HG03135 (cell line): ENCODE measurements at regions not wholly inside any gene's neighbourhood (a gene's known extent, or its start where the extent isn't known, plus 50 kb on each side); places are given as distances from the start of the nearest gene placed in this dataset.

Experiments
- ATAC-seq: cut with Tn5 transposase; IDR thresholded peaks from one replicate; pipeline ENCODE4 v1.9.1; 2021; ENCODE audit warnings: mild to moderate bottlenecking, moderate library complexity; ENCODE audit not compliant: unreplicated experiment

DNA sequence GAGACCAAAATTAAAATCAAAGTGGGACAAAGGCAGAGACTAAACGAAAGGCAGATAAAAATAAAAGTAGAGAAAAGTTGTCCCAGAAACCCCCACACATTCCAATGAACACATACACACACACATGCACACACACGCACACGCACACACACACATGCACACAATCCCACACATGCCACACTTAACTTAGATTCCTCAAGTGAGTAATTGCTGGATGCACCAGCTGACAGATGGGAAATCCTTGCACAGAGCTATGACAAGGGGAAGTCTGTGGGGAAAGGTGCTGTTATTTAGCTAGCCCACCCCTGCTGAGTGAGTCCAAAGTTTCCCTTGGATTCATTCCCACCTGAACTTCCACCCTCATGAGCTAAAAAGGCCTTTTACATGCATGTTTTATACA lies 233.9 kb downstream of the RAB28 start:
- no peak for ATAC-seq

DNA sequence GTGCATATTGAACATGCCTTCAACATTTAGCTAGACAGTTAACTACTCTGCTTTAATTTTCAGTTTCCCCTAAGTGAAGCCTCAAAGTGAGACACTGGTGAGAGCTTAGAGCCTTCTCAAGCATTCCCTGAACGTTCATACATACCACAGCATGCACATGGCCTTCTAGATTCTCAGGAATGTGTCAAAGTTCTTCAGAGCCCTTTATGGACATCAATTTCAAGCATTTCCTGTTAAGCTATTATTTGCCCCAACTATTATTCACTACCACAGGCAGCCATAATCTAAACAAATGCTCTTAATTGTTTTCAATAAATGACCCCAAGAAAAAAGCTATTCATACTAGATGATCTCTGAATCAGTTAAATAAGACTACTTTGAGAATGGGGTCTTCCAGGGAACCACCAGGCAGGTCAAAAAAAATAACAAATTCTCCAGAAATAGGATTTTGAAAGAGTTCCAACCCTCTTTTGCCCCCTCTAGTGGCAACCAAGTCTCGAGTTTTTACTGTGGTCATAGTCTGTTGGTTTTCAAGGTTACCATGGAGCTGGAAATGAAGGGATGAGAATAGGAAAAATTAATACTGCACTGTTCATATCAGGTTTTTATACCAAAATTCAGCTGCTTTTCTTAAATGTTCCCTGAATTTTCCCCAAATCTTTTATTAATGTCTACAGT lies 235.4 kb downstream of the RAB28 start:
- no peak for ATAC-seq

DNA sequence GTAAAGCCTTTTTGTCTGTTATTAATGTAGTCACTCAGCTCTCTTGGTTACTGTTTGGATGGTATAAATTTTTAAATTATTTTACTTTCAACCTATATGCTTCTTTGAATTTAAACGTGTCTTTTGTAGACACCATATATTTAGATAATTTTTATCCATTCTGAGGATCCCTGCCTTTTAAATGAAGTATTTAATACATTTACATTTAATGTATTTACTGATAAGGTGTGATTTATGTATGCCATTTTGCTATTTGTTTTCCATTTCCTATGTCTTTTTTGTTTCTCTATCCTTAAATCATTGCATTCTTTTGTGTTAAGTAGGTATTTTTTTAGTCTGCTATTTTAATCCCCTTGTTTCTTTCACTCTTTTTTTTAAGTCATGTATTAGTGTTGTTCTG lies 238.0 kb downstream of the RAB28 start:
- ATAC-seq = no peak

DNA sequence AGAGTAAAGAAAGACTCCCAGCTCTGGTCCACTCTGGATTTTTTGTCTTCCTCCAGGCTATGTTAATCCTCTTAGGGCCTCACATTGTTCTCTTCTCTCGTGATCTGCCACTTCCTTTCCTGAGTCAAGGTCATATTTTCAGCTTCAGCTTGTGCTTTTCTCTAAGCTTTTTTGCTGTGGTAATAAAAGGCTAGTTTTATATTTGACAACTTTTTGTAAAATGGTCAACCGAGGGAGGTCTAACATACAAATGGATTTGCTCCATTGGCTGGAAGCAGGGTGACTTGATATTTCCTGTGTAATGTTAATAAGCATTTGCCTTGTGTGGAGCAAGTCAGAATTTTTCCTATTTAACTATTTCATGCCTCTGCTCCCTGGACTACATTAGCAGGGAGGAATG lies 239.7 kb downstream of the RAB28 start:
- no peak for ATAC-seq

DNA sequence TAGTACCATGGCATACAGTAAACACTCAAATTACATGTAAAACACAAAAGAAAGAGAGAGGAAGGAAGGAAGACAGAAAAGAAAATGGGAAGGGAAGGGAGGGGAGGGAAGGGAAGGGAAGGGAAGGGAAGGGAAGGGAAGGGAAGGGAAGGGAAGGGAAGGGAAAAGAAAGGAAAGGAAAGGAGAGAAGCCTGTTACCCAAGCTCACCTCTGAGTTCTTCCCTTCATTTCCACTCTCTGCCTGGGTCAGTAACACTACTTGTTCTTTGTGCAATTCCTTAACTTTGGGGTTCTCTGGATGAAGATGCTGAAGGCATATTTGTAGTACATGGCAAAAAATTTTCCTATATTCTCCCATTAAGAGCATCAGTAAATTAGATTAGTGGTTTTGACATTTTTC lies 241.0 kb downstream of the RAB28 start:
- ATAC-seq = no peak

DNA sequence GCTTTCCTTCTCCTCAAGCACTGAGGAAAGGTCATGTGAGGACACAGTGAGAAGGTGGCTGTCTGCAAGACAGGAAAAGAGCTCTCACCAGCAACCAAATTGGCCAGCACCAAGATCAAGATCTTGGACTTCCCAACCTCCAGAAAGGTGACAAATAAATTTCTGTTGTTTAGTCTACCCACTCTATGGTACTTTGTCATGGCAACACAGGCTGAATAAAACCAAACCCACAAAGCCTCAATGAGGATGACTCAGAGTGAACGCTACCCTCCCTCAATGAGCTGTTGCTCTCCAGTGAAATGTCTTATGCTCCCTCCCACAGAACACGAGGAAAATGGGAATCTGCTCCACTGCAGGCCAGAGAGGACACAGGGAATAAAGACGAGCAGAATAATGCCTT lies 244.1 kb downstream of the RAB28 start:
- no peak for ATAC-seq

DNA sequence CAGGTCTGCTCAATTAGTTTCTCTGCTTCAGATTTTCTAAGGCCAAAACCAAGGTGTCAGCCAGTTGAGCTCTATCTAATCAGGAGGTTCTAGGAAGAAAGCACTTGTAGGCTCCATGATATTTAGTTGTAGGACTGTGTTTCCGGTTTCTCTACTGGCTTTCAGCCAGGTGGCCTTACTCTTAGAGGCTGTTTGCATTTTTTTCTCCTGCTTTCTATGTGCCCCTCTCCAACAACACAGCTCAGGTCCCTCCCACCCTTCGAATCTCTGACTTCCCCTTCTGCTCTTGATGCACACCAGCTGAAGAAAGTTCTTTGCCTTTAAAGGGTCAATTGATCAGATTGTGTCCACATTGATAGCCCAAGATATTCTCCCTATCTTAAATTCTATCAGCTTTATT lies 245.2 kb downstream of the RAB28 start:
- no peak for ATAC-seq

DNA sequence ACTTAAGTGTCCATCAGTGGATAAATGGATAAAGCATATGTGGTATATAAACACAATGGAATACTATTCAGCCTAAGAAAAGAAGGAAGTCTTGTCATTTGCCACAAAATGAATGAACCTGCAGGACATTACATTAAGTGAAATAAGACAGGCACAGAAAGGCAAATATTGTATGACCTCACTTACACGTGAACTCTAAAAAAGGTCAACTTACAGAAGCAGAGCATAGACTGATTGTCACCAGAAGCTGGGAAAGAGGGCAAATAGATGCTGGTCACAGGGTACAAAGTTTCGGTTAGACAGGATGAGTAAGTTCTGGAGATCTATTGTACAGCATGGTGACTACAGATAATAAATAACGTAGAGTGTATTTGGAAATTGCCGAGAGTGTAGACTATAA lies 247.7 kb downstream of the RAB28 start:
- ATAC-seq = no peak

DNA sequence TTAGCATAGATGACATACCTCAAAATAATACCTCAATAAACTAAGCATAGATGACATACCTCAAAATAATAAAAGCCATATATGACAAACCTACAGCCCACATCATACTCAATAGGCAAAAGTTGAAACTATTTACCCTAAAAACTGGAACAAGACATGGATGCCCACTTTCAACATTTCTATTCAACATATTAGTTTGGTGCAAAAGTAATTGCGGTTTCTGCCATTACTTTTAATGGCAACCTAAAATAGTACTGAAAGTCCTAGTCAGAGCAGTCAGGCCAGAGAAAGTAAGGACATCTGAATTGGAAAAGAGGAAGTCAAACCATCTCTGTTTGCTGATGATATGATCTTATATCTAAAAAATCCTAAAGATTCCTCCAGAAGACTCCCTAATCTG lies 250.4 kb downstream of the RAB28 start:
- no peak for ATAC-seq

DNA sequence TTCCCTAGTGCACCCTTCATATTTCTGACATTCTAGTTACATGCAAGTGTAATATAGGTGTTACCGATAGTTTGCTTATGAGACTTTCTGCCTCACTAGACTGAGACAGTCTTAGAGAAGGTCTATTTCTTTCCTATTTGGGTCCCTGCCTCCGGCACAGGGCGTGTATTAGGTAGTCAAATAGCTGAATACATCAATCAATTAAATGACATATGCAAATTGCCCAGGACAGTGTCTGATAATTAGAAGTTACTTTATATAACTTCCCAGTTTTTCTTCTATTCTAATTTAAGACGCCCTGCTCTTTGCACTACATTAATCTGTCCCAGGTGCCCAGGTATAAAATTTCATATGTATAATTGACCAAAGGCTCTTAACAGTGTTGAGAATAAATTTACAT lies 264.2 kb downstream of the RAB28 start:
- ATAC-seq = no peak

DNA sequence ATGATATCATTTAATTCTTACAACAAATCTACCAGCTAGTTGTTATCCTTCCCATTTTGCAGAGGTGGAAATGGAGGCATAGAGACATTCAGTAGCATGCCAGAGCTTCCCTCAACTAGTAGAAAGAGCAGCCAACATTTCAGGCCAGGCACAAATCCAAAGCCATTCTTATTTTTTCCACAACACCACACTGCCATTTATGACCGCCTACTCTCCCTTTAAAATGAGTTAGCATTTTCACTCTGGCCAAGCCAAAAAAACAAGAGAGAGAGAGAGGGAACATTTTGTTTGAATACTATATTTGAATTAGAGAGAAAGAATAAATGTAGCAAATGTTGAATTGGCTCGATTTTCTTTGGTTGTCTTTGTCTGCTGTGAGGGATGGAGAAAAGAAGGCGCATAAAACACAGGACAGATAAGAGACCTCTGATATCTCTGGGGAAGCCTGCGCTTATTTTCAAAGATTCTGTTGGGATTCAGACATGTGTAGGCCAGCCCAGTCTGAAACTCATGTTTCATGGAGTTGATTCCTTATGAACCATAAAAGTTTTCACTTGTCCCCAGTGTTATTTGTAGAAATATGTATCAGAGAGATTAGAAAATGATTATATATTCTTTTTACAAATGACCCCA lies 265.7 kb downstream of the RAB28 start:
- ATAC-seq = no peak

DNA sequence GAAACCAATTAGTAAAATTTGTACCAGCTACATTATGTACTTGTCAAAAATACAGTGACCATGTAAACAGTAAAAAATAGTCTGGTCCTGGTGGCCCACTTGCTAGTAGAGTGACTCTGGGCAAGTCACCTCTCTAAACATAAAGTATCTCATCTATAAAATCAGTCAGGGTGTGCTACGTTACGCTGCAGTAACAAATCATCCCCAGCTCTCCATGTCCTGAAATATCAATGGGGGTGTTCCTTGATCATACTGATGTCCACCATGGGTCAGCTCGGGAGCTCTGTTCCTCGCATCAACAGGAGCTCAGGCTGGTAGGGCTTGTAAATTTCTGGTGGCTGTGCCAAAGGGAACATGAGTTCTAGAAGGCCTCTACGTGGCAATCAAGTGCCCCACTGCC lies 268.6 kb downstream of the RAB28 start:
- ATAC-seq = no peak

DNA sequence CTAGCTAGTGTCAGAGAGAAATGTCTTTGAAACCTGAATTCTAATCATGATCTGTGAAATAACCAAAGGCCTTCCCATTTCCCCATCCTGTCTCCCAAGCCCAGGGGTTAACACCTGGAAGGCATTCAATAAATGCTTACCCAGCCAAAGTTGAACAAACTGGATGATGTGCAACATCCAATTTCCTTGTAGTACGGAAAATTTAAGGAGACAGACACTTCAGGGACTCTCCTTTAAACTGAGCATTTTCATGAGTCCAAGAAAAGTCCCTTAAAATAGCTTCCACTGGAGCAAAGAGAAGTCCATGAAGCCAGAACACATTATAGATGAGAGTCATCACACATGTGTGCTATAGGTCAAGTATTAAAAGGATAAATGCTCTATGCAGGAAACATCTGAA lies 271.2 kb downstream of the RAB28 start:
- ATAC-seq = no peak

DNA sequence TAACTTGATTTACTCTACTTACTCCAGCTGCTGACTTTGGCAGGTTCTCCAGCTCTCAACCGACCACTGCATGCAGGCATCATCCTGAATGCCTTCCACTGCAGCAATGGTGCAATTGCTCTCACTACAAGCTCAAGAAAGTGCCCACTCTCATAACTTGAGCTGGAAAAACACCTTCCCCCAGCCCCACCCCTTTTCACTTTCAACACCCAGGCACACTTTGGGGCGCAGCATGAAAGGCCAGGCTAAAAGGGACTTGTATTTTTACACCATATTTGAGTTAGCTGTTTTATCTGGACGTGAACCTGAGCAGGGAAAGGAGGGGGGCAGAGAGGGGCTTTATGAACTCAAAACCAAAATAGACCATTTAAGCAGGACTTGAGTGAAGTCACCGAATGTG lies 274.5 kb downstream of the RAB28 start:
- no peak for ATAC-seq

DNA sequence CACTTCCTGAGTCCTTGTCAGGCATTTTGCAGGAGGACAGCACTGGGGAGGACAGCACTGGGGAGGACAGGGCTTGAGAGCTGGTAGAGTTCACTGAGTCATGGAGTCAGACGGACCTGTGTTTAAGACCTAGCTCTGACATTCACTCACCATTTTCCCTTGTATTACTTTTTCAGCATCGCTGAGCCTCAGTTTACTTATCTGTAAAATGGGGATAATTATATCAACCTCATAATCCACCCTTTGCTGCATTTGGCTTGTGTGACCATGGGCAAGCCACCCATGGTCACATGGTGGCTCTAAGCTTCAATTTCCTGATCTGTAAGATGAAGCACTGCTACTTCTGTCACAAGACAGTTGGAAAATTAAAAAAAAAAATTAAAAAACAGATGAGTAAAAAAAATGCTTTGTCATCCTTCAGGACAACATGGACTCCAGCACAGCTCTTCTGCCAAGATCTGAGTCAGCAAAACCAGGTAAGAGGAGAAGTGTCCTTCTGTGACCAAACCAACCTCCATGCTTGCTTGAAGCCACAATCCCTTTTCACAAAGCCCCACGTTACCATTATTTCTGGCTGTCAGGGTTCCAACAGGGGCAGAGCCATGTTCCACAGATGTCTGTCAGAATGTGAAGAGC lies 275.5 kb downstream of the RAB28 start:
- no peak for ATAC-seq

DNA sequence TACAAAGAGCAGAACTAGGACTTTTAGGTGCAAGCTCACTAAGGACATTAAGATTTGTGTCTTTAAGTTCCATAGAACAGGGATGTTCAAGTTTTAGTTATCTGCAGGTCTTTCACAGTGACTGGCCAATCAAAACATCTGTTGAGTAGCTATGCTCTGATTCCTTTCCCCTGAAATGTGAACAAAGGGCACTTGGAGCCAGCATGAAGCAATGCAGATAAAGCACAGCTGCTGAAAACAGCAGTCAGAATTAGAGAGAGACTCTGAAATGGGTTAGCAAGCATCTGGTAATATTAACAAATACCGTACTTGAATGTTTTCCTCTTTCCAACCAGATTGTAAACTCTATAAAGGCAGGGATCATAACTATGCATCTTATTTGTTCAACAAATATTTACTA lies 276.9 kb downstream of the RAB28 start:
- ATAC-seq = no peak

DNA sequence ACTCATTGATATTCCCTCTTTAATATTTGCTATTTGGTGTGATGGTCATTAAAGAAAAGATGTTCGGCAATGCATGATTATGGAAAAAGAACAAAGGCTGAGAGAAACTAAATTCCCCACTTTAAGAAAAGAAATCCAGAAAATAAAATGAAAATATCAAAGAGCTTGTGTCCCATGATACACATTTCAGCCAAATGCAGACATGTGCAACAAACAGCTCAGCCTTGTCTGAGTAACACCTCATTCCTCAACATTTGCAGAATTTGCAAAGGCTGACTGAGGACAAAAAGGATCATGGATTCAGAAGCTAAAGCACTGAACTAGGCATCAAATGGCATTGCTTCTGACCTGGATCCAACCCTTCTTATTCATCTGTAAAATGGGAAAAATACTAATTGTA lies 281.0 kb downstream of the RAB28 start:
- no peak for ATAC-seq

DNA sequence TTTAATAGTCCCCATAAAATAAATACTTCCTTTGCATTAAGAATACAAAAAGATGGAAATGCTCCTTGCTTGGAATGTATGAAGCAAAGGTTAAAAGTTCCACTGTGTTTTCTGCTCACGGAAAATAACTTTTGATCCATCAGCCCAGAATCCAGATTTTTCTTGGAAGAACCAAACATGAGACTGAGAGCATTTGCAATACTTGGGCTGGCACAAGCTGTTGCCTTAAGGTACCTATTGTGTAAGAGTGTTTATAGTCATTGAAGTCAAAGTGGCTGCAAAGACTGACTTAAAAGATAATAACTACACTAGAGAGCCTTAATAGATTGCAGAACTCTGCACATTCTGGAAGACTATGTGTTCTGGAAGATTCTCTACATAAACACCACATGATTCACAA lies 281.4 kb downstream of the RAB28 start:
- ATAC-seq = no peak

DNA sequence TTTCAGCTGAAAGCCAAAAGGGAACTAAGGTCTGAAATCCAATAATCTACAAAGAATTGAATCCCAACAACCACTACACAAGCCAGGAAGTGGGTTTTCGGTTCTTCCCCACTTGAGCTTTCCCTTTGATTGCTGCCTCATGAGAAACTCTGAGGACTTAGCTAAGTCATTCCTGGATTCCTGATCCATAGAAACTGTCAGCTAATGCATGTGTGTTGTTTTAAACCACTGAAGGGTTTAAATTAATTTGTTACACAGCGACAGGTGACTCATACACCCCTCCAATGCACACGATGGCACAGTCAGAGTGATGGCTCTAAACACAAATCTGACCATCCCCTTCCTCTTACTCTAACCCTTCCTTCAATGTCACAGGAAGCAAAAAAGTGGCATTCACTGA lies 282.9 kb downstream of the RAB28 start:
- no peak for ATAC-seq

DNA sequence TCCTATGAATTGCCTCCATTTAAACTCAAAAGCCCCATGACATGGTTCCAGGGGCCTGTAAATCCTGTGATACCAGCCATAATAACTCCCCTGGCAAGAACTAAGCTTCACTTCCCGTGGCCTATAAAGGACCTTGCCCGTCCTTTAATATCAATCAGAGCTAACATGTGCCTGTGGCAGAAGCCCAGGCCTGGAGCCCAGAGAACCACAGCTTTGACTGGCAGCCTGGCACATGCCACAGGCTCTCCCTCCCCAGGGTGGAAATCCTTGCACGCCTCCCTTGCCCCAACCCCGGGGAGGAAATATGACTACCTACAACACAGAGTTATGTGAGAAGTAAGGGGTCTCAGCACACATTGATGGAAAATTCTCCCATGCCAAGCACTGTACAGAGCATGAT lies 287.4 kb downstream of the RAB28 start:
- no peak for ATAC-seq

DNA sequence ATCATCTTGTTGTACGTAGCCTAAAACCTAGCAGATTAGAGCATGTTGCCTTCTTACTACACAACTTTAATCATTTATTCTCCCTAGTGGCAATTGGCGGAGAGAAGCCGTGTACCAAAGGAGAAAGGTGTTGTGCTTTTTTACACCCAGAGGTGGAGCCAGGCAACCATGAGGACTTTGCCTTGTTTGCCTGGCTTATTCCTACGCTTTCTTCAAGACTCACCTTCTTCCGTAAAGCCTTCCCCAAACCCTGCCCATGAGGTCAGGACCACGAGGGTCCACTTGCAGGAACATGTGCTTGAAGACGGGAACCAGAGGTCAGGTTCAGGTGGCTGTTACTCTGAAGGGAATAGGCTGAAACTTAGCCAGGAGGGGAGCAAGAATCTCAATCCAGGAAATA lies 290.5 kb downstream of the RAB28 start:
- no peak for ATAC-seq

DNA sequence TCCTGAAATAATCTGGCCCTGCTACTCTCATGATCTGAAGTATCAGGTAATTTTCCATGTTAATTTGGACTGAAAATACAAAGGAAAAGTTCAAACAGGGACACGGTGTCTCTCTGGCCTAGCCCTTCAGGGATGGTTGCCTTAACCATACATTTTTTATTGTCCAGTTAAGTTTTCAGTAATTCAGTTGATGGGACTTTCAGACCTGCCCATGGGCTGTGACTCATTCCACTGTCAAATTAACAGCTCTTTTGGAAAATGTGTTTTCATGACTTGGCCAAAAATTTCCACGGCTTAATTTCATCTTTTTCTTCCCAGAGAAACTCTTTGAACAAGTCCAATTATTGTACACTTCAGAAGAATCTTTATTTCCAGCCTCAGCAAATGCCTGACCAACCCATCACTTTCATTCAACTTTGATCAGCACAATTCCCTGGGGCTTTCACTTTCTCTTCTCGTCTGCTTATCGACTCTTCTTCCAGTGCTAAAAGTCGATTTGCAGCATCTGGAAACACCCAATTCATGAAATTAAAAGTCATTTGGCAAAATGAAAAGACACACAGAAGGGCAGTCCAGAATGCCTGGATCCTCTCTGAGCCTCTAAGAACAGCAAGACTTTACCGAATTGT lies 293.9 kb downstream of the RAB28 start:
- ATAC-seq = no peak
